Mammary epithelial cell (primary cell): ENCODE measurements at regions not wholly inside any gene's neighbourhood (a gene's known extent, or its start where the extent isn't known, plus 50 kb on each side); places are given as distances from the start of the nearest gene placed in this dataset.

Source experiments
- CTCF ChIP-seq, 2 donors: IDR thresholded peaks in 1 of 2; conservative IDR thresholded peaks in 1 of 2; 2 replicates each; pipeline ENCODE4 v1.5.1; 2011 to 2012; ENCODE audit warnings: inconsistent platforms in 2 of 2, low read length in 2 of 2, mild to moderate bottlenecking in 2 of 2, control low read depth in 1 of 2, low read depth in 1 of 2; ENCODE audit not compliant: insufficient read depth in 1 of 2; ENCODE audit errors: extremely low read depth in 1 of 2
- EZH2 ChIP-seq: IDR thresholded peaks from 2 replicates; pipeline ENCODE4 v1.6.1; 2012; ENCODE audit warnings: low read length, inconsistent platforms, borderline replicate concordance

GRCh38 chr3:151983538-151983937 lies 110.1 kb downstream of the SUCNR1 start:
- TF ChIP-seq CTCF (conservative IDR thresholded peaks at IDR 0.05 in 1 of 2, IDR thresholded peaks at IDR 0.05 in 1 of 2; ENCODE audit: extremely low read depth in 1 of 2, insufficient read depth in 1 of 2, low read depth in 1 of 2, low read length in 2 of 2) (no peak), EZH2 (no peak)
